Natural killer cell (primary cell): ENCODE measurements at regions not wholly inside any gene's neighbourhood (a gene's known extent, or its start where the extent isn't known, plus 50 kb on each side); places are given as distances from the start of the nearest gene placed in this dataset.

Experiments
- ATAC-seq, 3 donors: fragments of 150-1000 bp in 2 of 3; fragments of 200-7000 bp in 1 of 3; cut with Tn5 transposase; 1 replicate in 1 of 3; 2 replicates in 2 of 3; pipeline ENCODE4 v1.10.0; 2021; ENCODE audit warnings: mild to moderate bottlenecking in 2 of 3, moderate library complexity in 2 of 3
- DNase-seq, 2 donors: peaks; one replicate each; pipeline versions ENCODE4 v3.0.0 to v3.0.0-alpha.2; 2013 to 2021; ENCODE audit warnings: mixed read lengths in 1 of 2
- H3K27ac ChIP-seq: one replicate; pipeline ENCODE4 v1.5.1; 2013; ENCODE audit warnings: mild to moderate bottlenecking, low read length
- H3K27me3 ChIP-seq: one replicate; pipeline ENCODE4 v1.6.1; 2013; ENCODE audit warnings: low read length; ENCODE audit not compliant: control insufficient read depth, insufficient read depth
- H3K36me3 ChIP-seq: one replicate; pipeline ENCODE4 v1.6.1; 2013; ENCODE audit warnings: low read length; ENCODE audit not compliant: control insufficient read depth, insufficient read depth
- H3K4me1 ChIP-seq: one replicate; pipeline ENCODE4 v1.6.1; 2013; ENCODE audit warnings: low read length; ENCODE audit not compliant: control insufficient read depth, insufficient read depth
- H3K4me3 ChIP-seq: one replicate; pipeline ENCODE4 v1.5.1; 2013; ENCODE audit warnings: low read length
- H3K9me3 ChIP-seq: one replicate; pipeline ENCODE4 v1.6.1; 2013; ENCODE audit warnings: low read length; ENCODE audit not compliant: control insufficient read depth, insufficient read depth
- H3K27ac Mint-ChIP-seq, 2 donors: one replicate each; pipeline ENCODE4 v1.8.0; 2022; ENCODE audit warnings: mild to moderate bottlenecking in 2 of 2, mixed read lengths in 2 of 2, moderate library complexity in 1 of 2
- H3K27me3 Mint-ChIP-seq, 2 donors: one replicate each; pipeline ENCODE4 v1.8.0; 2022; ENCODE audit warnings: low read depth in 2 of 2, mixed read lengths in 2 of 2
- H3K36me3 Mint-ChIP-seq: one replicate; pipeline ENCODE4 v1.8.0; 2022; ENCODE audit warnings: mixed read lengths
- H3K4me1 Mint-ChIP-seq, 2 donors: one replicate each; pipeline ENCODE4 v1.8.0; 2022; ENCODE audit warnings: mixed read lengths in 2 of 2
- H3K4me3 Mint-ChIP-seq: one replicate; pipeline ENCODE4 v1.8.0; 2022; ENCODE audit warnings: mild to moderate bottlenecking, moderate library complexity, mixed read lengths
- H3K9me3 Mint-ChIP-seq, 2 donors: one replicate each; pipeline ENCODE4 v1.8.0; 2022; ENCODE audit warnings: mixed read lengths in 2 of 2
- WGBS: methylation state at CpG from one replicate; pipeline ENCODE4 v1.1.7; 2013; ENCODE audit warnings: missing lambda C conversion rate; ENCODE audit not compliant: insufficient coverage; 5-methylcytosine and 5-hydroxymethylcytosine counted together
- intact Hi-C: fragments of 100-400 bp; cut with micrococcal nuclease; formaldehyde crosslinking; loops from one replicate; pipeline ENCODE4 v1.14.2; 2022
- TF ChIP-seq, protein P1 (sequence below): fragments of 200-600 bp; IDR thresholded peaks from one replicate; pipeline ENCODE4 v1.8.0; 2022; ENCODE audit warnings: antibody characterized with exemption

- Histone ChIP-seq H3K27me3 (no peaks in the 10 kb centered on the region), H3K4me3 (no peak overlapping the region), H3K4me1 (no peaks in the 10 kb centered on the region), H3K36me3 (no peaks in the 10 kb centered on the region), H3K27ac (no peak overlapping the region), H3K9me3 (no peaks in the 10 kb centered on the region)
- H3K36me3 Mint-ChIP-seq, result no peaks in the 10 kb centered on the region
- H3K27me3 Mint-ChIP-seq, result no peaks in the 10 kb centered on the region
- H3K27ac Mint-ChIP-seq, result no peak overlapping the region
- intact Hi-C loops, result no loop called here
- no peaks in the 10 kb centered on the region for H3K4me1 Mint-ChIP-seq
- no peak overlapping the region for H3K4me3 Mint-ChIP-seq
- TF ChIP-seq, protein P1, sequence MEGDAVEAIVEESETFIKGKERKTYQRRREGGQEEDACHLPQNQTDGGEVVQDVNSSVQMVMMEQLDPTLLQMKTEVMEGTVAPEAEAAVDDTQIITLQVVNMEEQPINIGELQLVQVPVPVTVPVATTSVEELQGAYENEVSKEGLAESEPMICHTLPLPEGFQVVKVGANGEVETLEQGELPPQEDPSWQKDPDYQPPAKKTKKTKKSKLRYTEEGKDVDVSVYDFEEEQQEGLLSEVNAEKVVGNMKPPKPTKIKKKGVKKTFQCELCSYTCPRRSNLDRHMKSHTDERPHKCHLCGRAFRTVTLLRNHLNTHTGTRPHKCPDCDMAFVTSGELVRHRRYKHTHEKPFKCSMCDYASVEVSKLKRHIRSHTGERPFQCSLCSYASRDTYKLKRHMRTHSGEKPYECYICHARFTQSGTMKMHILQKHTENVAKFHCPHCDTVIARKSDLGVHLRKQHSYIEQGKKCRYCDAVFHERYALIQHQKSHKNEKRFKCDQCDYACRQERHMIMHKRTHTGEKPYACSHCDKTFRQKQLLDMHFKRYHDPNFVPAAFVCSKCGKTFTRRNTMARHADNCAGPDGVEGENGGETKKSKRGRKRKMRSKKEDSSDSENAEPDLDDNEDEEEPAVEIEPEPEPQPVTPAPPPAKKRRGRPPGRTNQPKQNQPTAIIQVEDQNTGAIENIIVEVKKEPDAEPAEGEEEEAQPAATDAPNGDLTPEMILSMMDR, result no peak
- H3K9me3 Mint-ChIP-seq, result peaks cover 11 to 14% of the 10 kb centered on the region in 2 donors
- ATAC-seq (no peak), DNase-seq (no peak)
- WGBS, result 68% methylated on average over 2 of the region's 3 CpGs
These were observed 1782.4 kb upstream of the PCDH10 start for GRCh38 chr4:131366714-131367113.

DNA sequence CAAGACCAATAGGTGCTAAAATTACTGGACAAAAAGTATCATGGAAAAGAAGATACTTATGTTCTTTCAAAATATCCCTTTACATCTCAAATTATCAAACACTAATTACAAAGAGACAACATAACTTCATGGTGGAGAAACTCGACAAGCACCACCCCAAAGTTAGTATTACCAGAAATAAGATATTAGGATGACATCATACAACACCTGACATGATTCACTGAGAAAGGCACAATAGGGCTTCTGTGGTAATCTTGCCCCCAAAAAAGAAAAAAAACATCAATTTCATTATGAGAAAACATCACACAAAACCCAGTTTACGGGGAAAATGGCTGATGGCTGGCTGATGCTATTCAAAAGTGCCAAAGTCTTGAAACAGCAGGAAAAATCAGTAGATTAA lies 1781.7 kb upstream of the PCDH10 start:
- H3K4me3 Mint-ChIP-seq, result no peak overlapping the region
- H3K27ac ChIP-seq, result no peak overlapping the region
- H3K36me3 ChIP-seq, result no peaks in the 10 kb centered on the region
- no peaks in the 10 kb centered on the region for H3K4me1 Mint-ChIP-seq
- H3K9me3 Mint-ChIP-seq, result peaks cover 16 to 20% of the 10 kb centered on the region in 2 donors
- intact Hi-C loops, result no loop called here
- H3K4me3 ChIP-seq, result no peak overlapping the region
- TF ChIP-seq, protein P1, result no peak
- WGBS, result no CpG with 5 or more reads among the region's 2 CpGs
- no peaks in the 10 kb centered on the region for H3K4me1 ChIP-seq
- no peaks in the 10 kb centered on the region for H3K36me3 Mint-ChIP-seq
- no peaks in the 10 kb centered on the region for H3K9me3 ChIP-seq
- no peaks in the 10 kb centered on the region for H3K27me3 ChIP-seq
- H3K27ac Mint-ChIP-seq, result no peak overlapping the region
- no peaks in the 10 kb centered on the region for H3K27me3 Mint-ChIP-seq
- ATAC-seq, result no peak
- DNase-seq, result no peak

DNA sequence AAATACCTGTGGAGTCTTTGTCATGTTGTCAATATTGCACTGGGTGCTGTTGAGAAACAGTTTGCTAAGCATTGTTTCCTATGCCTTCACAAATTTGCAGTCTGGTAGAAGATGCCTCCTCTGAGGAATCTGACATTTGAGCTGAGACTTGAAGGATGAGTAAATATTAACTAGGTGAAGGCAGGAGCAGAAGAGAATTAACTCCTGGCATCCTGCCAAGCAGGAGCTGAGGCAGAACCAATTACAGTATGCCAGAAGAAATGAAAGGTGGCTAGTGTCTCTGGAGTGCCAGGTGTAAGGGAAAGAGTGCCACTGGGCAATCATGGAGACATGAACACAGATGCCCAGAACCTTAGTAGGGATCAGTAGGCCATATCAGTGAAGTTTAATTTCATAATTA lies 1778.2 kb upstream of the PCDH10 start:
- Histone ChIP-seq H3K36me3 (no peaks in the 10 kb centered on the region), H3K27ac (no peak overlapping the region), H3K9me3 (no peaks in the 10 kb centered on the region), H3K4me1 (no peaks in the 10 kb centered on the region), H3K4me3 (no peak overlapping the region), H3K27me3 (no peaks in the 10 kb centered on the region)
- H3K9me3 Mint-ChIP-seq, result peaks cover 22 to 23% of the 10 kb centered on the region in 2 donors
- intact Hi-C loops, result no loop called here
- DNase-seq (no peak), ATAC-seq (no peak)
- H3K36me3 Mint-ChIP-seq, result no peaks in the 10 kb centered on the region
- TF ChIP-seq, protein P1, result no peak
- H3K4me1 Mint-ChIP-seq, result no peaks in the 10 kb centered on the region
- H3K27me3 Mint-ChIP-seq, result no peaks in the 10 kb centered on the region
- no peak overlapping the region for H3K4me3 Mint-ChIP-seq
- H3K27ac Mint-ChIP-seq, result no peak overlapping the region

DNA sequence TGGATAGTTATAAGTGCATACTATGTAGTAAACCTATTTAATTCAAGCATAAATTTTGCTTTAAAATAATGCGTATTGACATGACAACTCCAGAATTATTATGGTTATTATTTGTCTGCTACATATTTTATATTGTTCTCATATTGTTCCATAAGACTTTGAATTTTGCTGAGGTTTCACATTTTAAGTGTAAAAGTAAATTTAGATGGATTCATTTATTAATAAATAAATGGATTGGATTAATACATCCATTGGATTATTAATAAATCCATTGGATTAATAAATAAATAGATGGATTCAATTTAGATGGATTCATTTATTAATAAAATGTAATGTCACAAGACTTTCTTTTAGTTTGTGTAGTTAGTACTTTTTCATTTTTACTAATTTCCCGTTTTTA lies 1768.0 kb upstream of the PCDH10 start:
- Histone ChIP-seq H3K27me3 (no peaks in the 10 kb centered on the region), H3K36me3 (no peaks in the 10 kb centered on the region), H3K9me3 (no peaks in the 10 kb centered on the region), H3K4me1 (no peaks in the 10 kb centered on the region), H3K27ac (no peak overlapping the region), H3K4me3 (no peak overlapping the region)
- ATAC-seq (no peak), DNase-seq (no peak)
- intact Hi-C loops, result no loop called here
- Mint-ChIP-seq H3K36me3 (peaks cover 6% of the 10 kb centered on the region), H3K4me1 (no peaks in the 10 kb centered on the region), H3K9me3 (peaks cover 15 to 27% of the 10 kb centered on the region in 2 donors), H3K27ac (no peak overlapping the region), H3K27me3 (no peaks in the 10 kb centered on the region), H3K4me3 (no peak overlapping the region)
- WGBS, result no CpG with 5 or more reads among the region's 2 CpGs
- TF ChIP-seq, protein P1, result no peak
